Kasumi-1 (cell line): ENCODE measurements at regions not wholly inside any gene's neighbourhood (a gene's known extent, or its start where the extent isn't known, plus 50 kb on each side); places are given as distances from the start of the nearest gene placed in this dataset.
"Not testable (repeated sequence)": the region's sequence is repeated elsewhere in the genome, so short reads cannot be mapped to it uniquely, and the experiment has no call there.

Experiments
- DNase-seq, 2 experiments: peaks; one replicate each; lab custom pipeline; 2025; lab: John Stamatoyannopoulos, UW

DNA sequence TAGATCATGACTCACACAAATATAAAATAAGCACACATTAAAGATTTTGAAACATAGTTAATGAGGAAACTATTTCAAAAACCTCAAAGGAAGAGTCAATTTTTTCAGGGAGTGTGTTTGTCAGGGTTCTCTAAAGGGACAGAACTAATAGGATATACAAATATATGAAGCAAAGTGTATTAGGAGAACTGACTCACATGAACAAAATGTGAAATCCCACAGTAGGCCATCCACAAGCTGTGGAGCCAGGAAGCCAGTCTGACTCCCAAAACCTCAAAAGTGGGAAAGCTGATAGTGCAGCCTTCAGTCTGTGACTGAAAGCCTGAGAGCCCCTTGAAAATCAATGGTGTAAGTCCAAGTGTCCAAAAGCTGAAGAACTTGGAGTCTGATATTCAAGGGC lies 898.0 kb upstream of the EYS start:
- DNase-seq: no peak

- DNase-seq: no peak
Measured at GRCh38 chr6:66599541-66599940, 892.5 kb upstream of the EYS start.

GRCh38 chr6:66578362-66578761 lies 871.3 kb upstream of the EYS start:
- no peak for DNase-seq

DNA sequence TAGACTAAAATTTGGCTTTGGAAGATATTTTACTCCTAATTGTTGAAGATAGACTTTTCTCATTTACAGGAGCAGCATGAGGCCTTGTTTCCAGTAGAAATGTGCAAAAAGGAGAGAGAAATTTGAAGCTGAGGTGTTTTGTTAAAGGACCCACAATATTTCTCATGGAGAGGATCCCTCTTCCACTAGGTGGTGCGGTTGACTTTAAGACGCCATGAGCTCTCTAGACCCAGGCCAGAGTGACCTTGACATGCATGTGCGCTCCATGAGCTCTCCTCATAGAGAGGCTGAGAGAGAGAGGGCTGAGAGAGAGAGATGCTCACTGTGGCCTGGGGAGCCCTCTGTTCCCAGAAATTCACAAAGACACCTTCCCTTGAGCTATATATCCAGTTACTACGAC lies 861.2 kb upstream of the EYS start:
- DNase-seq: peak in 1 of 2 experiments; percentile 5

- DNase-seq: no peak
Measured at GRCh38 chr6:66561479-66561878, 854.5 kb upstream of the EYS start.

DNA sequence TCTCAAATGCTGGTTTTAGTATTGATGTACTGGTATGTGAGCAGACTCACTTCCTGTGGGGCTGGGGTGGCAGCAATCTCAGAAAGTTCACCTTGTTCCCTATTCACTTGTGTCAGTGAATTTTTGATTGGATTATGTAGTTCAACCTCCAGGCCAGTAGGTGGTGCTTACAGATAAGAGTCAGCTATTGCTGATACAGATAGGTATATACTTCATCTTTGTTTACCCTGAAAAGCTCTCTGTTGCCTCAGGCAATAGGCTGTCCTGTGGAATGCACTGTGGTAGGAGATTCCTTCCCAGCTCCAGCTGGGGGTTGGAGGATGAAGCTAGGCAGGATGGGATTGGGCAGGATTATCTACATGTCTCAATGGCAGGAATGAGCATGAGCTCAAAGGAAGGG lies 851.2 kb upstream of the EYS start:
- peak; percentile 3 to 11 for DNase-seq

GRCh38 chr6:66556936-66557335 lies 849.9 kb upstream of the EYS start:
- no peak for DNase-seq

- DNase-seq: no peak
Measured at GRCh38 chr6:66555082-66555481, 848.1 kb upstream of the EYS start.

- no peak for DNase-seq
Measured at GRCh38 chr6:66553441-66553840, 846.4 kb upstream of the EYS start.

GRCh38 chr6:66538551-66539135 lies 831.6 kb upstream of the EYS start:
- DNase-seq: no peak

GRCh38 chr6:66533921-66534404 lies 826.9 kb upstream of the EYS start:
- DNase-seq: no peak

DNA sequence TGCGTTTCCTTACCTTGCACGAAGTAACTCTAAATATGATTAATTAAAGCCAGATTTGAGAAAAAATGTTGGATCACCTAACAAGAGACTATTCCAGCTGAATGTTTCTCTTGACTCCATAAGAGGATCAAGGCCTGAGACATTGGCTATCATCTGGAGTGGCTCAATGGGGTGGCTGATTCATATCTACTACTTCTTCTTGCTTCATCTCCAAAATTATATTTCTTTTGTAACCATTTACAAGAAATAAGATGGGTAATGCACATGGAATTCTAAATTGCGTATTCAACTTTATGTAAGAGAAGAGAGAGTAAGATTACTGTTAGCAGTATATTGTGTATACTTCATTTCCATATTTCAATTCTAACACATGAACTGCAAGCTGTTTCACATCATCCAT lies 819.0 kb upstream of the EYS start:
- no peak for DNase-seq

DNA sequence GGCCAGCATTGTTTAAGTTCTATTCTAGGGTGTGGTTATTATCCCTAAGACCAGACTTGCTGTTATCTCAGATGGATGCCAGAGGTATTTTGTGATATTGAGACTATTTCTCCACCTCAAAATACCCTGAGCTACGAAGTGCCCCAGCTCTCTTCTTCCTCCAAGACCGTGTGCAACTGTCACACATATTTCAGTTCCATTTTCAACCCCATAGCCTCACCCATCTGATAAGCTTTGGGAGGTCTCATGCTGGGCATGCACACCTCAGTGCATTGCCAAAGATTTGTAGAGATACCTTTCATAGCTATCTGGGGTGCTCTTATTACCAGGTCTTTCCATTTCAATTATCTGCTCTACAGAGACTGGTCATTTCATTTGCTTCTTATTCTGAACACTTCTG lies 815.8 kb upstream of the EYS start:
- no peak for DNase-seq

DNA sequence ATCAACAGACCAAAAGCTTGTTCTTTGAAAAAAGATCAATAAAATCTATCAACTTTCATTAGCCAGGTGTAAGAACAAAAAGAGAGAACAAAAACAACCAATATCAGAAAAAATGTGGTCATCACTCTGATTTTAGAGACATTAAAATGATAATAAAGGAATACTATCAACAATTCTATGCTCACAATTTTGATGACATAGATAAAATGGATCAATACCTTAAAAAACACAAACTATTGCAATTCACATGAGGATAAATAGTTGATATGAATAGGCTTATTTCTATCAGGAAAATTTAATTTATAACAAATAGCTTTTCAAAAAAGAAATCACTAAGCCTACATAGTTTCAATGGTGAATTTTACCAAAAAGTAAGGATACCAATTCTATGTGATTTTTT lies 809.4 kb upstream of the EYS start:
- DNase-seq: no peak

DNA sequence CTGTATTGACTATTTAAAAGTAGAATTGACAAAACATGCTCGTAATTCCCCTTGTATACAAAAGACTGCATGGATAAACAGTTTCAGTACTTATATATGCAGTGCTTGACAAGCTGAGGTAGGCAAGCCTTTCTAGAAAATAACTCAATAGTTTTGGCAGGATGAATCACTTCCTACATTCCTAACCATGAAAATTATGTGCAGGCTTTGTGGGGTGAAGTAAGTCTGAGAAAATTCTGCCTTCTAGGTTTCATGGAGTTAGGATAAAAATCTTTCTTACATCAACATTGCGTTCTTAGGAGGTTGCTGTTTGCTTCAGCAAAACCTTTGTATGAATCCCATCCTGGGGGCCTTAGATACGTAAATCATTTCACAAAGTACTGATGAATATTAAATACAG lies 801.4 kb upstream of the EYS start:
- no peak for DNase-seq

DNA sequence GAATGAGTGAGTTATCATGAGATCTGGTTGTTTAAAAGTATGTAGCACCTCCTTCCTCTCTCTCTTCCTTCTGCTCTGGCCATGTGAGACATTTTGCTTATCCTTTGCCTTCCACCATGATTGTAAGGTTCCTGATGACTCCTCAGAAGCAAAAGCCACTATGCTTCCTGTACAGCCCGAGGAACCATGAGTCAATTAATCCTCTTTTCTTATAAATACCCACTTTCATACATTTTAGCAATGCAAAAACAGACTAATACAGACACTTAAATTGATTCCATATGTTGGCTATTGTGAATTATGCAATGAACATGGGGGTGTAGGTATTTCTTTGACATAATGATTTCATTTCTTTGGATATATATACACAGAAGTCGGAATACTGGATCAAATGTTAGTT lies 792.8 kb upstream of the EYS start:
- no peak for DNase-seq

DNA sequence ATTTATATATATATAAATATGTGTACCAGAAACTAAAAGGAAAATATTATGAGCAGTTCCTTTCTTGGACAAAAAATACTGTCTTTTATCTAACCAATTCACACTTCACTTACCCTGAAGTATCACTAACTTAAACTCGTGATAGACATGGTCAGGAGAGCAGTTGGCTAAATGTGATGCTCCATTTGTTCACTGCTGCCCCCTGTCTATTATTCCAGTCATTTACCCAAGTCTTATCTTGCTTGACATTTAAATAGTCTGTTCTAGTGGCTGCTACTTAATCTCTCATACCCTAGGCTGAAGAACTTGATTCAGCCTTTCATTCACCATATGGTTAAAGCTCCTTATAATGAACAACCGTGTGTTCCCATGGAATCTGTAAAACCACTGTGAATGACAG lies 789.6 kb upstream of the EYS start:
- peak; percentile 80 for DNase-seq

GRCh38 chr6:66494643-66495042 lies 787.6 kb upstream of the EYS start:
- DNase-seq: not testable (repeated sequence)

- DNase-seq: no peak
Measured at GRCh38 chr6:66489269-66489987, 782.4 kb upstream of the EYS start.

- DNase-seq: no peak
Measured at GRCh38 chr6:66481216-66481615, 774.2 kb upstream of the EYS start.

GRCh38 chr6:66478705-66479104 lies 771.7 kb upstream of the EYS start:
- DNase-seq: no peak

DNA sequence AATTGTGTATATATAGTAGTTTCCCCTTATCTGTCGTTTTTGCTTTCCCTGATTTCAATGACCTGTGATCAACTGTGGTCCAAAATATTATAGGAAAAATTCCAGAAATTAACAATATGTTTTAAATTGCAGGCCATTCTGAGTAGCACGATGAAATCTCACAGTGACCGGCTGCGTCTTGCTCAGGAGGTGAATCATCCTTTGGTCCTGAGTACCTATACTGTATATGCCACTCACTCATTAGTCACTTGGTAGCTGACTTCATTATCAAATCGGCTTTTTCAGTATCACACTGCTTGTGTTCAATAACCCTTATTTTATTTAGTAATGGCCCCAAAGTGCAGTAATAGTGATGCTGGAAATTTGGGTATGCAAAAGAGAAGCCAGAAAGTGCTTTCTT lies 728.3 kb upstream of the EYS start:
- DNase-seq: no peak

- no peak for DNase-seq
Measured at GRCh38 chr6:66429210-66429609, 722.2 kb upstream of the EYS start.

DNA sequence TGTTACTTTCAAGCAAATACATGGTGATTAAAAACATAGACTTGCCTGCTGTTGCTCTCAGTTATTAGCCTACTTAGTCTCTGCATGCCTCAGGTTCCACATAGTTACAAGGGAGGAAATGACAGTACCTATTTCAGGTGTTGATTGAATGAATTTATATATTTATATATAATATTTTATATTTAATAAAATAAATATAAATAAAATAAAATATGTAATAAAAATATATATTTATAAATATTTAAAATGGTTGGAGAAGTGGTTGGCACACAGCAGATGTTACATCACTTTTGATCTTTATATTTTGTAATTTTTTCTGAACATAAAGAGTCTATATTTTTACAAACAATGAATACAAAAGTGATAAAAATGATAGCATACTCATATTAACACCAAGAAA lies 716.0 kb upstream of the EYS start:
- no peak for DNase-seq
